Tibial nerve (tissue), 3 donors: ENCODE measurements at regions not wholly inside any gene's neighbourhood (a gene's known extent, or its start where the extent isn't known, plus 50 kb on each side); places are given as distances from the start of the nearest gene placed in this dataset.

Source experiments
- POLR2A ChIP-seq, 2 donors: fragments of 450-650 bp; IDR thresholded peaks; one replicate each; pipeline ENCODE4 v1.6.1; 2017; ENCODE audit warnings: antibody characterized with exemption in 2 of 2, mild to moderate bottlenecking in 2 of 2, moderate library complexity in 2 of 2
- TF ChIP-seq, protein P1 (sequence below), 5 experiments: fragments of 200-600 bp in 3 of 5; fragments of 450-650 bp in 2 of 5; sonication (generic) in 3 of 5; IDR thresholded peaks; one replicate each; pipeline ENCODE4 v1.5.1; 2016 to 2019; ENCODE audit warnings: antibody characterized with exemption in 5 of 5, mild to moderate bottlenecking in 3 of 5, moderate library complexity in 2 of 5

DNA sequence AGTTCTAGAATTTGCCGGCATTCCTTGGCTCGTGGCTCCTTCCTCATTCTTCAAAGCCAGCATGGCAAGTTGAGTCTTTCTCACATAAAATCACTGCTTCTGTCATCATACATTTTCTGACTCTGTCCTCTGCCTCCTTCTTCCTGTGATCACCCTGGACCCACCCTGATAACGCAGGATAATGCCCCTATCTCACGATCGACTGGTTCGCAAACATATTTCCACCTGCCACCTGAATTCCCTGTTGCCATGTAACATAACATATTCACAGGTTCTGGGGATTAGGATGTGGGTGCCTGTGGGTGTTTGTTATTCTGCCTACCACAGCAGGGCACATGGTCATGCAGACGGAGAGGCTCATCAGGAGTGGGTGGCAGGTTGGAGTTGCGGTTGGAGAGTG is 177.7 kb downstream of the NHLRC3 start:
- TF ChIP-seq, protein P1, sequence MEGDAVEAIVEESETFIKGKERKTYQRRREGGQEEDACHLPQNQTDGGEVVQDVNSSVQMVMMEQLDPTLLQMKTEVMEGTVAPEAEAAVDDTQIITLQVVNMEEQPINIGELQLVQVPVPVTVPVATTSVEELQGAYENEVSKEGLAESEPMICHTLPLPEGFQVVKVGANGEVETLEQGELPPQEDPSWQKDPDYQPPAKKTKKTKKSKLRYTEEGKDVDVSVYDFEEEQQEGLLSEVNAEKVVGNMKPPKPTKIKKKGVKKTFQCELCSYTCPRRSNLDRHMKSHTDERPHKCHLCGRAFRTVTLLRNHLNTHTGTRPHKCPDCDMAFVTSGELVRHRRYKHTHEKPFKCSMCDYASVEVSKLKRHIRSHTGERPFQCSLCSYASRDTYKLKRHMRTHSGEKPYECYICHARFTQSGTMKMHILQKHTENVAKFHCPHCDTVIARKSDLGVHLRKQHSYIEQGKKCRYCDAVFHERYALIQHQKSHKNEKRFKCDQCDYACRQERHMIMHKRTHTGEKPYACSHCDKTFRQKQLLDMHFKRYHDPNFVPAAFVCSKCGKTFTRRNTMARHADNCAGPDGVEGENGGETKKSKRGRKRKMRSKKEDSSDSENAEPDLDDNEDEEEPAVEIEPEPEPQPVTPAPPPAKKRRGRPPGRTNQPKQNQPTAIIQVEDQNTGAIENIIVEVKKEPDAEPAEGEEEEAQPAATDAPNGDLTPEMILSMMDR (IDR thresholded peaks at IDR 0.05), result no peak
- no peak for TF ChIP-seq POLR2A (IDR thresholded peaks at IDR 0.05)
